Glutamatergic neuron (in vitro differentiated cells): ENCODE measurements at regions not wholly inside any gene's neighbourhood (a gene's known extent, or its start where the extent isn't known, plus 50 kb on each side); places are given as distances from the start of the nearest gene placed in this dataset.

Experiments used
- DNase-seq: peaks from one replicate; pipeline ENCODE4 v3.0.0; 2022
- H3K27ac Mint-ChIP-seq: one replicate; pipeline ENCODE4 v1.8.0; 2020; ENCODE audit warnings: mild to moderate bottlenecking, mixed read lengths, inconsistent platforms; ENCODE audit not compliant: unreplicated experiment
- H3K27me3 Mint-ChIP-seq: one replicate; pipeline ENCODE4 v1.8.0; 2020; ENCODE audit warnings: mild to moderate bottlenecking, moderate library complexity, mixed read lengths, inconsistent platforms; ENCODE audit not compliant: unreplicated experiment
- H3K36me3 Mint-ChIP-seq: one replicate; pipeline ENCODE4 v1.8.0; 2020; ENCODE audit warnings: mild to moderate bottlenecking, mixed read lengths, inconsistent platforms; ENCODE audit not compliant: unreplicated experiment
- H3K4me1 Mint-ChIP-seq: one replicate; pipeline ENCODE4 v1.8.0; 2020; ENCODE audit warnings: mild to moderate bottlenecking, low read depth, mixed read lengths, inconsistent platforms; ENCODE audit not compliant: unreplicated experiment
- H3K4me3 Mint-ChIP-seq: one replicate; pipeline ENCODE4 v1.8.0; 2020; ENCODE audit warnings: mild to moderate bottlenecking, mixed read lengths, inconsistent platforms; ENCODE audit not compliant: unreplicated experiment
- H3K9me3 Mint-ChIP-seq: one replicate; pipeline ENCODE4 v1.8.0; 2020; ENCODE audit warnings: mild to moderate bottlenecking, moderate library complexity, mixed read lengths, inconsistent platforms; ENCODE audit not compliant: unreplicated experiment
- TF ChIP-seq, protein P1 (sequence below): fragments of 200-600 bp; sonication (generic); IDR thresholded peaks from one replicate; pipeline ENCODE4 v1.5.0; 2021; ENCODE audit not compliant: partially characterized antibody, unreplicated experiment

DNA sequence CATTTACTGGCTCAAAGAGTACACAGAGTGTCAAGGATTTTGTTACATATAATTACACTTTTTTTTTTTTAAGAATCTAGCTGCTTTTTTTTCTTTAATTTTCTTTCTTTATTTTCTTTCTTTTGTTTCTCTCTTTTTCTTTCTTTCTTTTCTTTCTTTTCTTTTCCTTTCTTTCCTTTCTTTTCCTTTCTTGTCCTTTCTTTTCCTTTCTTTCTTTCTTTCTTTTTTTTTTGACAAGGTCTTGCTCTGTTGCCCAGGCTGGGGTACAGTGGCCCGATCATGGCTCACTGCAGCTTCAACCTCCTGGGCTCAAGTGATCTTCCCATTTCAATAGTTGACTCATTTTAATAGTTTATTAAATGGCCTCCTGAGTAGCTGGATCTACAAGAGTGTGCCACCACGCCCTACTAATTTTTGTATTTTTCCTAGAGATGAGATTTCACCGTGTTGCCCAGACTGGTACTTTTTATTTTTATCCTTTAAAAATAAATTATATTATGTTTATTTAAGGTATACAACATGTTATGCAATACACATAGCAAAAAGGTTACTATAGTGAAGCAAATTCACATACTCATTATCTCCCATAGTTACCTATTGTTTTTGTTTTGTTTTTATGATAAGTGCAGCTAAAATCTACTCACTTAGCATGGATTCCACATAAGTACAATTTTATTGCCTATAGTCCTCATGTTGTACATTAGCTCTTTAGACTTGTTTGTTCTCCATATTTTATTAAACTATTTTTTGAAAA is 381.5 kb upstream of the KLF4 start:
- H3K9me3 Mint-ChIP-seq, result no peaks in the 10 kb centered on the region
- TF ChIP-seq, protein P1, sequence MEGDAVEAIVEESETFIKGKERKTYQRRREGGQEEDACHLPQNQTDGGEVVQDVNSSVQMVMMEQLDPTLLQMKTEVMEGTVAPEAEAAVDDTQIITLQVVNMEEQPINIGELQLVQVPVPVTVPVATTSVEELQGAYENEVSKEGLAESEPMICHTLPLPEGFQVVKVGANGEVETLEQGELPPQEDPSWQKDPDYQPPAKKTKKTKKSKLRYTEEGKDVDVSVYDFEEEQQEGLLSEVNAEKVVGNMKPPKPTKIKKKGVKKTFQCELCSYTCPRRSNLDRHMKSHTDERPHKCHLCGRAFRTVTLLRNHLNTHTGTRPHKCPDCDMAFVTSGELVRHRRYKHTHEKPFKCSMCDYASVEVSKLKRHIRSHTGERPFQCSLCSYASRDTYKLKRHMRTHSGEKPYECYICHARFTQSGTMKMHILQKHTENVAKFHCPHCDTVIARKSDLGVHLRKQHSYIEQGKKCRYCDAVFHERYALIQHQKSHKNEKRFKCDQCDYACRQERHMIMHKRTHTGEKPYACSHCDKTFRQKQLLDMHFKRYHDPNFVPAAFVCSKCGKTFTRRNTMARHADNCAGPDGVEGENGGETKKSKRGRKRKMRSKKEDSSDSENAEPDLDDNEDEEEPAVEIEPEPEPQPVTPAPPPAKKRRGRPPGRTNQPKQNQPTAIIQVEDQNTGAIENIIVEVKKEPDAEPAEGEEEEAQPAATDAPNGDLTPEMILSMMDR, result no peak
- no peak overlapping the region for H3K4me3 Mint-ChIP-seq
- no peaks in the 10 kb centered on the region for H3K27me3 Mint-ChIP-seq
- peaks cover 5% of the 10 kb centered on the region for H3K4me1 Mint-ChIP-seq
- DNase-seq, result no peak
- H3K36me3 Mint-ChIP-seq, result no peaks in the 10 kb centered on the region
- H3K27ac Mint-ChIP-seq, result no peak overlapping the region

DNA sequence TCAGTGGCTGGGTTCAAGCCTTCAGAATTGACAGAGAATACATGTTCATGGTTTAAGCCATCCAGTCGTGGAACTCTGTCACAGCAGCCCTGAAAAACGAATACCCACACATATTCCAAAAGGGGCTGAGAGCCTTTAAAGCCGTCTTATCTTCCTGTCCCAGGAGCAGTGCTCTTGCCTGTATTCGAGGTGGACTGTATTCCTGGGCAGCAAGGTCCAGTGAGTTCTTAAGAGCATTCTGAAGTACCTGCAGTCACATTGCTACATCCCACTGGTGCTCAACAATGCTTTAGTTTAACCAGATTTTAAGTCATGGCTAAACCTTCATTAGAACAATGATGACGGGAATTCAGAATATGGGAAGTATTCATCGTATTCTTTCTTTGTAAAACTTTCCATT is 380.7 kb upstream of the KLF4 start:
- DNase-seq, result no peak
- no peaks in the 10 kb centered on the region for H3K9me3 Mint-ChIP-seq
- H3K36me3 Mint-ChIP-seq, result no peaks in the 10 kb centered on the region
- H3K27me3 Mint-ChIP-seq, result no peaks in the 10 kb centered on the region
- H3K4me3 Mint-ChIP-seq, result no peak overlapping the region
- no peak overlapping the region for H3K27ac Mint-ChIP-seq
- H3K4me1 Mint-ChIP-seq, result peaks cover 5% of the 10 kb centered on the region
- TF ChIP-seq, protein P1, result no peak

DNA sequence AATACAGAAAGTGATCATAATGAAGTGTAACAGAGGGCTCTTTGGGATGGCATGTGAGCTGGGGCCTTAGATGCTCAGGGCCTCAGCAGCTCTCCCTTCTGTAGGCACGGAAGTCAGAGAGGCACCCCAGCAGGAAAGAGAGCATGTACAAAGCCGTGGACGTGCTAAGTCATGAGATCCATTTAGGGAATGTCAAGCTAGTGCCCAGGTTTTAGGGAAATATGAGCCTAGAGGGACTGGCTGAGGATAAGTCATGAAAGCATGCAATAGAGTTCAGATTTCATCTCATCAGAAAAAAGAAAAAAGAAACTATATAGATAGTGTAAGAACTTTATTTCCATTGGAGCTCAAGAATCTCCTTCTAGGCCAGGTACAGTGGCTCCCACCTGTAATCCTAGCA is 379.5 kb upstream of the KLF4 start:
- TF ChIP-seq, protein P1, result no peak
- Mint-ChIP-seq H3K36me3 (no peaks in the 10 kb centered on the region), H3K4me3 (no peak overlapping the region), H3K27me3 (no peaks in the 10 kb centered on the region), H3K4me1 (peaks cover 5% of the 10 kb centered on the region), H3K27ac (no peak overlapping the region), H3K9me3 (no peaks in the 10 kb centered on the region)
- DNase-seq, result no peak

DNA sequence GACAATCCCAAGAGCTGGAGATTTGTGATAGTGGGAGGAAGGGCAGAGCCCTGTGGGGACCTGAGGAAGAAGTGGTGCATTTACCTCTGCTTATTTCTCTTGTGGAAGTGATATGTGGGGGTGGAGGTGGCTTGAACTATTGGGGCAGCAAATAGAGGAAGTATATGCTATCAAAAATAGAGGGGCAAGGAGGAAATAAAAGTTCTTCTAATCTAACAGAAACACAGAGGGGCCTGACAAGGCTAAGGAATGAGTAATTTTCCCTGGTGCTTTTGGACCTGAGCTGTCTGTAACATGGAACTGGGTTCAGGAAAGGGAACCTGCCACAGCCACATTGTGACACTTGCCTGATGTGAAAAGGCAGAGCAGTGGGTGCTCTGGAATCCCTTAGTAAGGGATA is 378.6 kb upstream of the KLF4 start:
- Mint-ChIP-seq H3K36me3 (no peaks in the 10 kb centered on the region), H3K27ac (no peak overlapping the region), H3K4me1 (peaks cover 5% of the 10 kb centered on the region), H3K27me3 (no peaks in the 10 kb centered on the region), H3K4me3 (no peak overlapping the region), H3K9me3 (no peaks in the 10 kb centered on the region)
- DNase-seq, result no peak
- TF ChIP-seq, protein P1, result no peak

DNA sequence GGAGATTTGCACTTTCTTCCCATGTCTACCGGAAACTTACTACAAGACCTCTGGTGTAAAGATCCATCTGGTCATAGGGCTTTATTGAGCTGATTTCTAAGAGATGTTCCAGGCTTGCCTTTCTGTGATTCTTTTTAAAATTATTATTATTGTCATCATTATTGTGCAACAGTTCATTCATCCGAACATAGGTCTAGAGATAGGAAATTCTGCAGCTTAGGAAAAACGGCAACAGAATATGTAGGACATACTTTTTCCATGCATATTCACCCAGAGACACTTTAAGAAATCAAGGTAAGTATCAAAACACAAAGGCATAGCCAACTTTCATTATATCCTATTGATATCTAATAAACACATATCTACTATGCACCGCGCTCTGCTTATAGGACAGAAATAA is 378.2 kb upstream of the KLF4 start:
- H3K27ac Mint-ChIP-seq, result no peak overlapping the region
- no peaks in the 10 kb centered on the region for H3K9me3 Mint-ChIP-seq
- no peak overlapping the region for H3K4me3 Mint-ChIP-seq
- H3K27me3 Mint-ChIP-seq, result no peaks in the 10 kb centered on the region
- peaks cover 5% of the 10 kb centered on the region for H3K4me1 Mint-ChIP-seq
- TF ChIP-seq, protein P1, result no peak
- no peak for DNase-seq
- H3K36me3 Mint-ChIP-seq, result no peaks in the 10 kb centered on the region
